Activated CD4-positive, alpha-beta T cell treated with anti-CD3 and anti-CD28 coated beads, Interleukin-2, amount 50 U/mL, for 48 hours (primary cell): ENCODE measurements at regions not wholly inside any gene's neighbourhood (a gene's known extent, or its start where the extent isn't known, plus 50 kb on each side); places are given as distances from the start of the nearest gene placed in this dataset.

Source experiments
- DNase-seq, 2 experiments: peaks; one replicate each; pipeline ENCODE4 v3.0.0-alpha.2; 2020

DNA sequence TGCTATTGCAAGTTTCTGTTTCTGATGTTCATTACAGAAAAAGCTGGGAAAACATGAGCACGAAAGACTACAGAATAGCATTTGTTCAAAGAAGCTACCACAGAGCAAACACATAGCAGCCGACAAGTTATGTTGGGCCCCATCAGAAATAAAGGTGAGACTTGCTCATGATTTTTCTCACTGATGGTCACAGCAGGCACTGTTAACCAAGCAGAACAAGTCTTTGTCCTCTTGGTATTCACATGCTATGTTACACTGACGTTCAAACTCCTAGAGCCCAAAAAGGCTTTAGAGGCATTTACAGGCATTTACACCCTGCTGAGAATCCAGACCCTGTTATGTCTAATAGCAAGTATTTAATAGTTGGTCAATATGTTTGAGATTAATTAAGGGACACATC is 235.0 kb upstream of the HNMT start:
- no peak for DNase-seq

DNA sequence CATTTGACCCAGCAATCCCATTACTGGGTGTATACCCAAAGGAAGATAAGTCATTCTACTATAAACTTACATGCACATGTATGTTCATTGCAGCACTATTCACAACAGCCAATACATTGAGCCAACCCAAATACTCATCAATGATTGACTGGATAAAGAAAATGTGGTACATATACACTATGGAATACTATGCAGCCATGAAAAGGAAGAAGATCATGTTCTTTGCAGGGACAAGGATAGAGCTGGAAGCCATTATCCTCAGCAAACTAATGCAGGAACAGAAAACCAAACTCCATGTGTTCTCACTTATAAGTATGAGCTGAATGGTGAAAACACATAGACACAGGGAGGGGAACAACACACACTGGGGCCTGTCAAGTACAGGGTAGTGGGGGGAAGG is 226.7 kb upstream of the HNMT start:
- no peak for DNase-seq

DNA sequence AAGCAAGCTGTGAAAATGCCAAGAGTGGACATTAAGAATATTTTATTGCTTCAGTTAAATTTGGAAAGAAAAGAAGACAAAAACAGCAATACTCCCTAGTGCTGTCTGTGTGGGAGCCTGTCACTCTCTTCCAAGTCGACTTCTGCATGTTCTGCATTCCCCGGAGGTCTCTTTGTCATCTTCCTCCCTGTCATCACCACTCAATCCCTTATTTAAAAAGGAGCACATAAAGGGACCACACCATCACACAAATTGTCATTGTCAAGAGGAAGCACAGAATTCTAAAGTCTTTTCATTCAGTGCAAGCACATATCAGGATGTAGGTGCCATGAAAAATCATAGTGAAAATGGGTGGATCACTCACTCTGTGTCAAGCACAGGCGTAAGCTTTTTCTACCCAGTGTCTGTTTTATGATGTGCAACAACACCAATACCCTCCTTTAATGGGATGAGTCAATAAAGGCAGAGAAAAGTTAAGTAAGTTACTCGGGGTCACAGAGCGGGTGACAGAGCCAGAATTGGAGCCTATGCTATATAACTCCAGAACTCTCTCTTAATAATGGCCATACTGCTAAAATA is 222.4 kb upstream of the HNMT start:
- no peak for DNase-seq

DNA sequence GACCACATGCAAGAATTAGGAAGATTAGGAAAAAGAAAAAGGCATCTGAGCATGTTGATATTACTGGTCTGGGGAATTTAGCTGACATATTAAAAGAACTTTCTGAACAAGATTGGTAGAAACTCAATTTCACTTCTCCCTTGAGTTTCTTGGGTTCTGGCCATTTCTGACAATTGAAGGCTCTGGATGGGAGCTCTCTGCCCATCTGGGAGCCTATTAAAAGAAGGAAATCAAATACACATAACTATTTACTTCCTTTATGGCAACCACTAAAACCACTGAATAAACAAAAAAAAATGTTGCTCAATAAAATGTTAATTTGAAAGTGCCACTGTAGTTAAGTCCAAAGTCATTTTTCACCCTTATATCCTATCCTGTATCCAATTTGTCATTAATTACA is 216.8 kb upstream of the HNMT start:
- DNase-seq, result no peak

DNA sequence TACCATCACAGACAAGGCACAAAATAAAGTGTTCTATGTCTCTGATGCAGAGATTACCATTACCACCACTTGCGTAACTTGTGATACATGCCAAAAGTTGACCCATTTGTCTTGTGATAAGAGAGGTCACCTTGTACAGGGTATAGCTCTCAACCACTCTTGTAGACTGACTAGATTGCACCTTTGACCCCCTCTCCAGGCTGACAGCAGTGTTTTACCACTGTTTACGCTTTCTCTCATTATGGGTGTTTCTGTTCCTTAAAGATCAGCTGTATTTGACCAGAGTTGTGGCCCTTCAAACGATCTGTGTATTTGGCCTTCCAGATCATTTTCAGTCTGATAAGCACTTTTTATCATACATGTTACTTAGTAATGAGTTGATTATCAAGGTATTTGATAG is 215.7 kb upstream of the HNMT start:
- DNase-seq, result no peak

DNA sequence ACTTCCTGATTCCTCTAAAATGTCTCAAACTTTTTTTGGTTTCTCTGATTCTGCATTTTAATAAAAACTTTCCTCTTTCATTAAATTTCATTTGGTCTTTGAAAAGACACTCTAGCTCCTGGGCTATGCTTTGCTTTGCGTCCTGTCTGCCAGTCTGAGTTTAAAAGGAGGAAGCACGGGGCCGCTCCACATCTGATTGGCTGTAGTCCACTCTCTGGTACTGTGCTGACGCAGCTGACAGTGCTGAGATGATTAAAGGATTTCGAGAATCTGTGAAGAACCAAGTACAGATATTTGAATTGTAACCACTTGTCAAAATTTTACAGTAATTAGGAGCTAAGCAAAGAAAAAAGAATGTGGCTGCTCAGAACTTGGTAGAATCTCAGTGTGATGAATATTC is 199.6 kb upstream of the HNMT start:
- no peak for DNase-seq

DNA sequence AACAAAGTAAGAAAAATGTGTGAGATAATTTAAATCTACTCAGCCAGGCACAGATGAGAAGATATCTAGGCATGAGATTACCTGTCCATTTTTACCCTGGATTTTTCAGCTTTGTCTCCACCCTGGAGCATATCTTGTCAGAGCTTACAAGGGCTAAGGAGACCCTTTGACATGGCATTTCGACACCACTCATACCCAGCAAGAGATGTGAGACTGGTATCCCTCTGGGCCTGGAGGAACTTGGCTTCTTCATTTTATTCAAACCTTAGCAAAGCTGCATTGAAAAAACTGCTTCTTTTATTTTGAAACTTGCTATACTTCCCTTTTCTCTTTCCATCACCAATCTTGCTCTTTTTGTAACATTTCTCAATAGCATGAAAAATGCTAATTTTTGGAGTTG is 194.9 kb upstream of the HNMT start:
- DNase-seq, result no peak

DNA sequence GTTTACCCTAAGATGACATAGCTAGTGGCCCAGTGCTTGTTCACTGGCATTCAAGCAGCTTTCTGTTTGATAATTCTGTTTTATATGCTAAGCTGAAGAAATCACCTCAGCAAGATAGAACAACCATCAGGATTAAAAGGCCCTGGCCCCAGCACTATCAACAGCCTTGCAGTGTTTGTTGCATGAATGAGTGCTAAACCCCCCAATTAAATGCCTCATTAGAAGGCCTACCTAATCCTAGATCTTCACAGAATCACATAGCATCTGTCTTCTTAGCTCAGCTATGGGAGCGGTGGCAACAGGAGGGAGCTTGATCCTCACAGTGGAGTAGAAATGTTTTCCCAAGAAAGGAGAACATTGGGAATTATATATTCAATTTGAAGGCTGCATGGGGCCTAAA is 194.1 kb upstream of the HNMT start:
- no peak for DNase-seq

DNA sequence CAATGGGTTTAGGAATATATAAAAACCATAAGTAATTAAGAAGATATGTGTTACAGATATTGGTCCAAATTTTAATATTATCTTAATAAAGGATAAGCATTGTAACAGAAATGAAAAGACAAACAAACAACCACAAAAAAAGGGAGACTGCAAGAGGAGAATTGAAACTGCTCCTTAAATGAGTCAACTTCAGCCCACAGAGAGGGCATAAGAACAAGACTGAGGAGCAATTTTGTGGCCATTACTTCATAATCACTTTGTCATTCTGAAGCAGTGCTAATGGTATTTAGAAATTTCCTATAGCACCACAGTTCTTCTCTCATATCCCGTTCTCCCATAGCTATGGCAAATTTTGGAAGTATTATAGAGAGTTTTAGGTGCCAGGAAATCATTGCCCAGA is 193.2 kb upstream of the HNMT start:
- no peak for DNase-seq

DNA sequence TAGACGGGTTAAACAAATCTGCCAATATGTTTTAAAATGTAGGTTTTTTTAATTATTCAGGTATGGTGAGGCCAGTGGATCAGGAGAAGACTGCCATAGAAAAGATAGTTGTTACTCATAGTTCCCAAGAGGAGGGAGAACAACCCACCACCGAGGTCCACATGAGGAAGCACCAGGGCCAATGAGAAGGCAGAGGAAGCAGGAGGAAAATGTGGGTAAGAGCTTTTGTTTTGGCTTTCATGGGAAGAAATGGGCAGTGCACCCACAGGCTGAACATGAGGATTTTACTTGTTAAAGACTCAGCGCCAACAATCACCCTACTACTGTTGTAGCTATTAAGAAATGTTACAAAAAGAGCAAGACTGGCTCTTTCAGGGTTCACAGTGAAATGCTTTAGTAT is 191.8 kb upstream of the HNMT start:
- no peak for DNase-seq

DNA sequence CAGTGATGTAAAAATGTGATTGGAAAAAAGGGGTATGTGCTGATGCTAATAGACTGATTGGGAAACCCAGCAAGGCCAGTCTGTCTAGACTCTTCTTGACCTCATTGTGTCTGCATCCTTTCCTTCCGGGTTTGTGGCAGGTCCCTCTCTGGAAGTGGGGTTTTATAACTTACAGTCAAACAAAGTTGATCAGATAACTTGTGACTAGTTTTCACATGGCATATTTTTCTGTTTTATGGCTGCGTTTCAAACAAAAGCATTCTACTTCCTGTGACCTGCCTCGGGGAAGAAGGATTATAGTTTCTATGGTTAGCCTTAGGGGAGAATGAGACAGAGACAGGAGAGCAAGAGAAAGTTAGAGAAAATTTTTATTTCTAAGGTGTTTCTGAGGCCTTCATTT is 188.7 kb upstream of the HNMT start:
- no peak for DNase-seq

DNA sequence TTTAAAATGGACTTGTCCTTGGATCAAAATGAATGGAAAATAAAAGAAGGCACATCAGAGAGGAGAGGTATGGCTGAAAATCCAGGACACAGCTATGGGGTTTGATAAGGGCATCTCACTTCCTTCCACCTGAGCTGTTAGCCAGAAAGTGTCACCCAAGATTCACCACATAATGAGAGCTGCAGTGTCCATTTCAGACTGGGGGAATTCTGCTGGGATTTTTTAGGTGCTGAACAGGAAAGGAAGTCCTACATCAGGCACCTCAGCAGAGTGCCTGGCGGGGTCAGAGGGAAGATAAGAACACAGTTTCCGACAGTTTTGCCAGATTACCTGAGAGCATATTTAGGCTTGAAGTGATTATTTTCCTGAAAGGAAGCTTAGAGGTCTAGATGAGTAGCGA is 187.6 kb upstream of the HNMT start:
- no peak for DNase-seq

DNA sequence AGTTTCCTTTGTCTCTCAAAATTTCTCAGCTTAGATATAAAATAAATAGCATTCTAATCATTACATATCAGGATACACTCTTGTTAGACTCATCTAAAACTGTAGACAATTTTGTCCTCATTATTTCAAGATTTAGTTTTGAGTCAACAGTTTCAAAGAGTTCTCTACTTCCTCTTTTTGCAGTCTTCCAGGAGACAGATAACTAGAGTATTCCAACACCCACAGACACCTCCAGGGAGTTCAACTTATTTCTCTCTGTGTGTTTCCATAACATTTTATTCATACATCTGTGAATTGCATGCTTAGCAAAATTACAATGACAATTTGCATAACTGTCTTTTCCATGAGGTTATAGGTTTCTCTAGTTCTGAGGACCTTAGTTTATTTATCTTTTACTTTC is 166.6 kb upstream of the HNMT start:
- DNase-seq, result no peak

DNA sequence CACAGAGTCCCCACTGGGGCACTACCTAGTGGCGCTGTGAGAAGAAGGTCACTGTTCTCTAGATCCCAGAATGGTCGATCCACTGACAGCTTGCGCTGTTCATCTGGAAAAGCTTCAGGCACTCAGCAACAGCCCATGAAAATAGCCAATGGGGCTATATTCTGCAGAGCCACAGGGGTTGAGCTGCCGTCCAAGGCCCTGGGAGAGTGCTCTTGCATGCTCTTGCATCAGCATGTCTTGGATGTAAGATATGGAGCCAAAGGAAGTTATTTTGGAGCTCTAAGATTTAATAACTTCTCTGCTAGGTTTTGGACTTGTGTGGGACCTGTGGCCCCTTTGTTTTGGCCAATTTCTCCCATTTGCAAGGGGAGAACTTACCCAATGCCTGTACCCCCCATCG is 164.7 kb upstream of the HNMT start:
- DNase-seq, result no peak

DNA sequence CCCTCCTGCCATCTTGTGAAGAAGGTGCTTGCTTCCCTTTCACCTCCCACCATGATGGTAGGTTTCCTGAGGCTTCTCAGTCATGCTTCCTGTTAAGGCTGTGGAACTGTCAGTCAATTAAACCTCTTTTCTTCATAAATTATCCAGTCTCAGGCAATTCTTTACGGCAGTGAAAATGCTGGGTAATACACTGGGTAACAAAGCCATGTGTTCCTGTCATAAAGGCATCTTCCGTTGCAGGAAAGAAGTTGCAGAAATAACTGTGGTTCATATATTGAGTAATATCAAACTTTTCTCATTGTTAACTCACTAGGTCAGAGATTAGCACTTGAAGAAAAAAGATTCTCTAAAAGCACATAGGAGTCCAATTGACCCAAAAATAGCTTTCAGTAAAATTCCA is 163.9 kb upstream of the HNMT start:
- DNase-seq, result no peak

DNA sequence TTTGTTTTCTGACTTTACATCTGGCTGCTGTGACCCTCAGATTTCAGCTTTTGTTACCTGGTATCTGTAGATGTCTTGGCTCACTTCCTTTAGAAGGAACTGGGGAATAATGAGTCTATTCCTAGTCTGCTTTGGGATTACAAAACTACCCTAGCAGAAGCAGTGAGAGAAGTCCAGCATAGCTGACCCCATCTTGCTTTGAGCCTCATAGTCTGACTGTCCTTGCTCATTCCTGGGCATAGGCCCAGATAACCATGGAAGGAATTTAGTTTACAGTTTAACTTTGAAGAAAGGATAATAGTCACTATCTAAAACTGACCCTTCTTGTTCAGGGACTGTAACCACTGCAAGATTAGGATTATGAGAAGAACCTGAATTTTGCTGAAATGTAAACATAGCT is 163.0 kb upstream of the HNMT start:
- DNase-seq, result no peak

DNA sequence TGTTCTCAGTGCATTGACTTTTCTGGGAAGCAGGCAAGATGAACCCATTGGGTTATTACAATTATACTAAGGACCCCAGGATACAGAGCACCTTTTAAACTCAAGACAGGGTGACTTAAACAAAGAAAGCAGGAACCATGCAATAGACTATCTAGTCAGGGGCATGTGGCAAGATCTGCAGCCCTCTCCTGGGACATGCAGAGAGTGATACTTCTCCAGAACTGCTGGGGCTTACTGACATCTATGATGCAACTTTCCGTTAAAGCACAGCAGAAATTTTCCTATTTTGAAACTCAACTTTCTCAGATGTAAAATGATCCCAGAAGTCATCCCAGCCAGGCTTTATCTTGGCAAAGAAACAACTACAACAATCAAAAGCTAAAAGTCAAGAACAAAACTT is 162.2 kb upstream of the HNMT start:
- DNase-seq, result no peak

DNA sequence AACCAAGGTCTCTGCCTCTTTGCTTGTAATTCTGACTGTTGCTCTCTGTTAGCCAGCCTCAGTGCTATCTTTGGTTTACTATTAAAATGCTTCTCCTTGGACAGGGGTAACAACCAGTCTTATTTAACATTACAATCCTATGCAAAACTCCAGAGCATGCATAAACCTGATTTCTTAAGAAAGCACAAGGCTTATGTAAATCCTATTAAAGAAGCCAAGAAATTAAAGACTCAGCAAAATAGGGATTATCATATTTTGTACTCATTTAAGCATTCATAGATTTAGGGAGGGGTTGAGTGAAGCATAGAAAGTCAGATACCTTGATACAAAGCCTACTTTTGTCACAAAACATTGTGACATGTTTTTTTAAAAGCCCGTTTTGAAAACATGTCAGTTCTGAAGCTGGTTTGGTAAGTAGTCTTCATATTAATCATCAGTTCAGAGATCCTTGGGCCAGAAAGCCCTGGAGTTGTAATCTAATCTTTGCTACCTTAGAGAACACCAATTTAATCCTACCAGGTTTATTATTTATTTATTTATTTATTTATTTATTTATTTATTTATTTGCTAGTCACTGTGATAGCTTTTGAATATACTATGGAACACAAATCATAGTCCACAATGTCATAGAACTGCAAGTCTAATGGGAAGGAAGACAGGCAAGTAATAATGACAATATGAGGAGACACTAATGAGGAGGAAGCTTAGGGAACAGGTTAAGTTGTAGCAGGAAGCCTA is 158.0 kb upstream of the HNMT start:
- no peak for DNase-seq

DNA sequence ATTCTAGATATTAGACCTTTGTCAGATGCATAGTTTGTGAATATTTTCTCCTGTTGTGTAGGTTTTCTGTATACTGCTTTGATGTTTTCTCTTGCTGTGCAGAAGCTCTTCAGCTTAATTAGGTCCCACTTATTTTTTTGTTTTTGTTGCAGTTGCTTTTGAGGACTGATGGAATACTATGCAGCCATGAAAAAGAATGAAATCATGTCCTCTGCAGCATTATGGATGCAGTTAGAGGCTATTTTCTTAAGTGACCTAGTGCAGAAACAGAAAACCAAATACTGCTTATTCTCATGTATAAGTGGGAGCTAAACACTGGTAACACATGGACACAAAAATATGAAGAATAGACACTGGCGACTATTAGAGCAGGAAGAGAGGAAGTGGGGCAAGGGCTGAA is 155.0 kb upstream of the HNMT start:
- no peak for DNase-seq

DNA sequence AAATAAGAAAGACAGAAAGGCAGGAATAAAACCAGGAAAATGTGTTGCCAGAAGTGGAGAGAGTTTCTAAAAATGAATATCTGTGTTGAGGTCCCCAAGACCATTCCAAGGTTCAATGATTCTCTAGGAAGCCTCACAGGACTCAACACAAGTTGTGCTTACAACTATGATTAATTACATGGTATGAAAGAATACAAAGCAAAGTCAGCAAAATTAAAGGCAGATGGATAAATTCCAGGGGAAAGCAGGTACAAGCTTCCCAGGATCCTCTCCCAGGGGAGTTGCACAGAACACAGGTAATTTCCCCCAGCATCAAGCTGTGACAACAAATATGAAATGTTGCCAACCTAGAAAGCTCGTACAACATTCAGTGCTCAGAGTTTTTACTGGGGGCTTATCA is 154.4 kb upstream of the HNMT start:
- no peak for DNase-seq

DNA sequence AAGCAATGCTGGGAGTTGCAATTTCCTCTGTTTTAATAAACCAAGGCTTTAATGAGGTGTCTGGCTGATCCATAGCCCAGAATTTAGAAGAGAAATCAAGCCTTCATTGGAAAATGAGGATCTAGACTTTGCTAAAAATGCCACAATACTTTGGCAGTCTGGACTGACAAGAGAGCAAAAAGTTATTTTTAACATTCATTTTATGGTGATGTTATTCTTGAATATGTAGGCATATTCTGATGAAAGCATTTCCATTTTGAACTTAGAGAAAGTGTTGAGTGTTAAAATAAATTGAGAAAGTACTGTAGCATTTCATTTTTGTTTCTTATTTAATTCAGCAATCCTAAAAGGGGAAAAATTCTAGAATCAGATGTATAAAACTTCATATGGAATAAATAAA is 151.8 kb upstream of the HNMT start:
- no peak for DNase-seq

DNA sequence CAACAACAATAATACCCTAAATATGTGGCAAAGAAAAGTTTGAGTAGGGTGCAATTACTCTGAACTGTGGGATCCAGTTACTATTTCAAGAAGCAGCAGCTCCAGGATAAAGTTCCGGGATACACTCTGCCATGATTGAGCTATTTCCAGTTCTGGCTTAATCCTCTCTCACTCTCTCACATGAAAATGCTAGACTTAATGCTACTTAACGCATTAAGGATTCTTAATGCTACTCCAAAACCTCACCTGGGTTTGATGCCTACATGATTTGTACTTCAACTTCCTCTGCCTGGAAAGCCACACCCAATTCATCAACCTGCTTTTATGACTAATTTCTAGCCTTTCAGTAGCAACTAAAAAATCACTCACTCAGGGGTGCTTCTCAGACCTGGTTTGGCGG is 151.1 kb upstream of the HNMT start:
- DNase-seq, result no peak

DNA sequence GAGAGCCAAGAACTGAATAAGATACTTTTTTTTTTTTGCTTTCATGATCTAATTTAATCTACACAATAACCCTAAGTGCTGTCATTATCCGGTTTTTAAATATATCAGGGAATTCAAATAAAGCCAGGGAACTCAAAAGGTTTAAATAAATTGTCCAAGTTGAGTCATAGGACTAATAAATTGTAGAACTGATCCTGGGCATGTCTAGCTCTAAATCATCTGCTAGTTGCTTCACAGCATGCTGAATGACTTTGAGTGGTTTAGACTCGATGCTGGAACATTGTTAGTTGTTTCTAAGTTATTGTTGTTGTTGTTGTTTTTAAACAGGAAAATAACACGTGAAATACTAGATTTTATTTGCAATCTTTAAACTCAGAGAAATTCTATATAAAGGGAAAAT is 147.2 kb upstream of the HNMT start:
- no peak for DNase-seq

DNA sequence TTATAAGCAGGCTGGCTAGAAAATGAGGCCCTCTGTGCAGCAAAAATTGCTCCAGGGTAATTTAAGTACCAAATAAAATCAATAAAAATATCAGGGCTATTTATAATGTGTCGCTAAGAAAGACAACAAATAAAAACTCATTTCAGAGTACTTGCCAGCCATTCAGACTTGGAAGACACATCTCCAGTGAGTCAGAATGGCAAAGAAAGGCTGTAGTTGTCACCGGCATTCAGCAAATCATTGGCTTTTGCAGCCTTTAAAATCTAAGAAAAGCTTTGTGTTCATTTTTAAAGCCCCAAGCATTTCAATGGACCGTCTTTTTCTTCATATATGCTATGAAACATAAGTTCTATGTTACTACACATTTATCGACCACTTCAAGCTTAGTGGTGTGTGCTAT is 141.1 kb upstream of the HNMT start:
- DNase-seq, result no peak

DNA sequence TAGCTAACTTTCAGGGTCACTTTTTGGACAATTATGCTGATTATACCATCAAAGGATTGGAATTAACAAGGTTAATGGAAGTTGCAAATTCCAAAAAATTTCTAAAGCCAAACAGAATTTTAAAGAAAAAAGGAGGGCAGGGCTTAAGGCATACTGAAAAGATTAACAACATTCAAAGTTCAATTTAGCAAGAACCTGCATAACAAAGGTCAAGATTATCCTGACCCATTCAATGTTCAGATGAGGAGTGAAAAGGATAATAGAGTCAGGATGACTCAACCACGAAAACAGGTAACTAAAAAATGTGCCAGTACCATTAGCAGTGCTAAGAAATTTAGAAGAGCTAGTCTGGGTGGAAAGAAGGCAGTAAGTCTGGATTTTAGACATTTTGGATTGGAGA is 139.8 kb upstream of the HNMT start:
- DNase-seq, result no peak
